Neutrophil (primary cell): ENCODE measurements at regions not wholly inside any gene's neighbourhood (a gene's known extent, or its start where the extent isn't known, plus 50 kb on each side); places are given as distances from the start of the nearest gene placed in this dataset.

ENCODE experiments used
- H3K27ac ChIP-seq: fragments of 200-600 bp; sonication (generic); 2 replicates; pipeline ENCODE4 v1.5.1; 2016; ENCODE audit warnings: mild to moderate bottlenecking, moderate library complexity
- H3K27me3 ChIP-seq: fragments of 200-600 bp; sonication (generic); 2 replicates; pipeline ENCODE4 v1.6.0; 2016; ENCODE audit warnings: mild to moderate bottlenecking
- H3K36me3 ChIP-seq: fragments of 200-600 bp; sonication (generic); 2 replicates; pipeline ENCODE4 v1.5.1; 2017
- H3K4me1 ChIP-seq, 2 experiments: fragments of 200-600 bp in 1 of 2; sonication (generic) in 1 of 2; 1 replicate in 1 of 2; 2 replicates in 1 of 2; pipeline versions ENCODE4 v1.5.1 to v1.6.1; 2013 to 2016; ENCODE audit warnings: low read depth in 1 of 2, low read length in 1 of 2, mild to moderate bottlenecking in 1 of 2, moderate library complexity in 1 of 2; ENCODE audit not compliant: control insufficient read depth in 1 of 2, insufficient read depth in 1 of 2
- H3K4me3 ChIP-seq, 2 experiments: fragments of 200-600 bp in 1 of 2; sonication (generic) in 1 of 2; 1 replicate in 1 of 2; 2 replicates in 1 of 2; pipeline ENCODE4 v1.5.1; 2013 to 2016; ENCODE audit warnings: low read depth in 1 of 2, low read length in 1 of 2, mild to moderate bottlenecking in 1 of 2, moderate library complexity in 1 of 2
- H3K9me3 ChIP-seq: fragments of 200-600 bp; sonication (generic); 2 replicates; pipeline ENCODE4 v1.5.1; 2016
- TF ChIP-seq, protein P1 (sequence below): fragments of 200-600 bp; sonication (generic); IDR thresholded peaks from 2 replicates; pipeline ENCODE4 v1.5.1; 2016; ENCODE audit warnings: antibody characterized with exemption

DNA sequence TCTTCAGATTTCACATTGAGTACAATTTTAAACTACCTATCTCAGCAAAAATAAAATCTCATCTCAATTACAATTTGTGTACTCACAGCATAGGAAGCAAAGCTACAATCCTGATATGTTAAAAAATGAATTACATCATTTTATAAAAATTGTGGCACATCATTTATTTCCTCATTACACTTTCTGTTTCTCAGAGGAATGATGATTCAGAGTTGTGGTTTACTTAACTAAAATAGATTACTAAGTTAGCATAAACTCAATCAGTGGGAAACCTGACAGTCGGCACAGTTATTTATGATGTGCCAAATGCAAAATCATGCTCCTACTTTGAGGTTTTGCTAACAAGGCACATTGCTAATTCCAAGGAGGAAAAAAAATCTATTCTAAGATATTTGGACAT is 325.0 kb downstream of the FBXO8 start:
- TF ChIP-seq, protein P1, sequence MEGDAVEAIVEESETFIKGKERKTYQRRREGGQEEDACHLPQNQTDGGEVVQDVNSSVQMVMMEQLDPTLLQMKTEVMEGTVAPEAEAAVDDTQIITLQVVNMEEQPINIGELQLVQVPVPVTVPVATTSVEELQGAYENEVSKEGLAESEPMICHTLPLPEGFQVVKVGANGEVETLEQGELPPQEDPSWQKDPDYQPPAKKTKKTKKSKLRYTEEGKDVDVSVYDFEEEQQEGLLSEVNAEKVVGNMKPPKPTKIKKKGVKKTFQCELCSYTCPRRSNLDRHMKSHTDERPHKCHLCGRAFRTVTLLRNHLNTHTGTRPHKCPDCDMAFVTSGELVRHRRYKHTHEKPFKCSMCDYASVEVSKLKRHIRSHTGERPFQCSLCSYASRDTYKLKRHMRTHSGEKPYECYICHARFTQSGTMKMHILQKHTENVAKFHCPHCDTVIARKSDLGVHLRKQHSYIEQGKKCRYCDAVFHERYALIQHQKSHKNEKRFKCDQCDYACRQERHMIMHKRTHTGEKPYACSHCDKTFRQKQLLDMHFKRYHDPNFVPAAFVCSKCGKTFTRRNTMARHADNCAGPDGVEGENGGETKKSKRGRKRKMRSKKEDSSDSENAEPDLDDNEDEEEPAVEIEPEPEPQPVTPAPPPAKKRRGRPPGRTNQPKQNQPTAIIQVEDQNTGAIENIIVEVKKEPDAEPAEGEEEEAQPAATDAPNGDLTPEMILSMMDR = no peak
- Histone ChIP-seq H3K27me3 (no peaks in the 10 kb centered on the region), H3K9me3 (no peaks in the 10 kb centered on the region), H3K4me3 (no peak overlapping the region), H3K36me3 (no peaks in the 10 kb centered on the region), H3K4me1 (no peaks in the 10 kb centered on the region), H3K27ac (no peak overlapping the region)

DNA sequence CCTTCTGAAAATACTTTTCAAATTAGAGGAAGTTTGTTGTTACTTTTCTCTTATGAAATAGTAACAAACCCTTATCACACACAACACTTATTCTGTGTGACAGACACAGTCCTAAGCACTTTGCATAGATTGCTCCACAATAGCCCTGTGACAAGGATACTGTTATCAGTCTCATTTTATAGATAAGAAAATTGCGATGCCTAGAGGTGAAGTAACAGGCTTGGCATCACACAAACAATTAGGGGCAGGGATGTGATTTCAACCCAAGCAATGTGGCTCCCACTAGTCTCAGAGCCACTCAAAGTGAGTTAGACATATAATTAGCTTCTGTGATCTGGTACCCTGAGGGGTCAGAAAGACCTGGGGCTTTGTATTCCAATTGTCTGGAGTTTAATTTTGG is 339.9 kb downstream of the FBXO8 start:
- no peaks in the 10 kb centered on the region for H3K9me3 ChIP-seq
- H3K4me1 ChIP-seq = no peaks in the 10 kb centered on the region
- no peaks in the 10 kb centered on the region for H3K36me3 ChIP-seq
- H3K4me3 ChIP-seq = no peak overlapping the region
- TF ChIP-seq, protein P1 = no peak
- H3K27me3 ChIP-seq = no peaks in the 10 kb centered on the region
- H3K27ac ChIP-seq = no peak overlapping the region

- TF ChIP-seq, protein P1 = no peak
- Histone ChIP-seq H3K4me3 (no peak overlapping the region), H3K27me3 (no peaks in the 10 kb centered on the region), H3K4me1 (no peaks in the 10 kb centered on the region), H3K36me3 (no peaks in the 10 kb centered on the region), H3K27ac (no peak overlapping the region), H3K9me3 (no peaks in the 10 kb centered on the region)
Observed at GRCh38 chr4:173940146-173940545, 343.3 kb downstream of the FBXO8 start.

GRCh38 chr4:173937631-173938270 is 345.7 kb downstream of the FBXO8 start:
- H3K27ac ChIP-seq = no peak overlapping the region

GRCh38 chr4:173936861-173937260 is 346.6 kb downstream of the FBXO8 start:
- no peaks in the 10 kb centered on the region for H3K4me1 ChIP-seq
- H3K27ac ChIP-seq = no peak overlapping the region
- no peaks in the 10 kb centered on the region for H3K36me3 ChIP-seq
- H3K9me3 ChIP-seq = no peaks in the 10 kb centered on the region
- no peak overlapping the region for H3K4me3 ChIP-seq
- TF ChIP-seq, protein P1 = no peak
- H3K27me3 ChIP-seq = no peaks in the 10 kb centered on the region

More at GRCh38 chr4:173937631-173938270, 345.7 kb downstream of the FBXO8 start:
- Histone ChIP-seq H3K36me3 (no peaks in the 10 kb centered on the region), H3K27me3 (no peaks in the 10 kb centered on the region), H3K9me3 (no peaks in the 10 kb centered on the region), H3K4me3 (no peak overlapping the region), H3K4me1 (no peaks in the 10 kb centered on the region)
- TF ChIP-seq, protein P1 = no peak
